SK-N-SH (cell line): ENCODE measurements at regions not wholly inside any gene's neighbourhood (a gene's known extent, or its start where the extent isn't known, plus 50 kb on each side); places are given as distances from the start of the nearest gene placed in this dataset.

Source experiments
- CTCF ChIA-PET: fragments of 300-600, 350-600 bp; formaldehyde crosslinking; extraction: SDS; loops from one replicate; lab custom pipeline; 2021; lab: Yijun Ruan, JAX
- POLR2A ChIA-PET: fragments of 350-600 bp; sonication (Branson Sonifier 250); formaldehyde crosslinking; extraction: SDS; loops from one replicate; lab custom pipeline; 2020; ENCODE audit warnings: antibody characterized with exemption, inconsistent platforms; lab: Yijun Ruan, JAX
- DNase-seq: peaks from one replicate; pipeline ENCODE4 v3.0.0; 2012
- H2AFZ ChIP-seq: fragments of 200-600 bp; sonication (generic); 2 replicates; pipeline ENCODE4 v1.8.1; 2016; ENCODE audit warnings: antibody characterized with exemption, mild to moderate bottlenecking, low read depth
- H3F3A ChIP-seq: fragments of 200-600 bp; sonication (generic); replicated peaks from 2 replicates; pipeline ENCODE3; 2016; ENCODE audit warnings: antibody characterized with exemption, mild to moderate bottlenecking; ENCODE audit not compliant: insufficient read depth
- H3K27ac ChIP-seq, 2 experiments: fragments of 200-500 bp in 1 of 2; fragments of 200-600 bp in 1 of 2; sonication (Bioruptor generic) in 1 of 2; sonication (generic), shearing (Covaris generic) in 1 of 2; 2 replicates each; pipeline versions ENCODE4 v1.5.1 to v1.6.1; 2014 to 2016; ENCODE audit warnings: low read depth in 2 of 2, inconsistent platforms in 1 of 2, low read length in 1 of 2, mild to moderate bottlenecking in 1 of 2, mixed read lengths in 1 of 2
- H3K27me3 ChIP-seq: fragments of 200-600 bp; sonication (generic), shearing (Covaris generic); 2 replicates; pipeline ENCODE4 v1.6.1; 2016; ENCODE audit warnings: mixed run types; ENCODE audit not compliant: insufficient read depth
- H3K36me3 ChIP-seq, 2 experiments: fragments of 200-500 bp in 1 of 2; fragments of 200-600 bp in 1 of 2; sonication (Bioruptor generic) in 1 of 2; sonication (generic) in 1 of 2; replicated peaks in 1 of 2; 2 replicates each; pipeline versions ENCODE3 to v1.5.1; 2014 to 2016; ENCODE audit warnings: low read length in 1 of 2, mild to moderate bottlenecking in 1 of 2; ENCODE audit not compliant: insufficient read depth in 2 of 2, control insufficient read depth in 1 of 2
- H3K4me1 ChIP-seq, 2 experiments: fragments of 200-500 bp in 1 of 2; fragments of 200-600 bp in 1 of 2; sonication (Bioruptor generic) in 1 of 2; sonication (generic), shearing (Covaris generic) in 1 of 2; 2 replicates each; pipeline versions ENCODE4 v1.5.1 to v1.6.1; 2014 to 2016; ENCODE audit warnings: low read depth in 1 of 2, low read length in 1 of 2, mixed run types in 1 of 2; ENCODE audit not compliant: insufficient read depth in 2 of 2, control insufficient read depth in 1 of 2
- H3K4me2 ChIP-seq: fragments of 200-600 bp; sonication (generic), shearing (Covaris generic); 2 replicates; pipeline ENCODE4 v1.6.1; 2017; ENCODE audit warnings: mixed run types
- H3K4me3 ChIP-seq, 2 experiments: fragments of 200-500 bp in 1 of 2; fragments of 200-600 bp in 1 of 2; sonication (Bioruptor generic) in 1 of 2; sonication (generic), shearing (Covaris generic) in 1 of 2; 2 replicates each; pipeline versions ENCODE4 v1.5.1 to v1.8.1; 2014 to 2016; ENCODE audit warnings: low read depth in 2 of 2, inconsistent platforms in 1 of 2, low read length in 1 of 2, mild to moderate bottlenecking in 1 of 2, mixed read lengths in 1 of 2, moderate library complexity in 1 of 2
- H3K79me2 ChIP-seq: fragments of 200-600 bp; sonication (generic); 2 replicates; pipeline ENCODE4 v1.8.1; 2017; ENCODE audit warnings: mild to moderate bottlenecking; ENCODE audit not compliant: insufficient read depth
- H3K9ac ChIP-seq: fragments of 200-600 bp; sonication (generic); 2 replicates; pipeline ENCODE4 v1.6.1; 2017; ENCODE audit warnings: mixed run types
- H3K9me2 ChIP-seq: fragments of 200-600 bp; sonication (generic); 2 replicates; pipeline ENCODE4 v1.6.1; 2017; ENCODE audit warnings: mixed run types
- H3K9me3 ChIP-seq: fragments of 200-600 bp; sonication (generic); 2 replicates; pipeline ENCODE4 v1.6.1; 2017; ENCODE audit warnings: mixed run types, mild to moderate bottlenecking, moderate library complexity
- H4K20me1 ChIP-seq: fragments of 200-600 bp; sonication (generic); 2 replicates; pipeline ENCODE4 v1.6.1; 2017; ENCODE audit warnings: mild to moderate bottlenecking, mixed run types; ENCODE audit not compliant: insufficient read depth
- EP300 ChIP-seq, 2 experiments: IDR thresholded peaks; 2 replicates each; pipeline versions ENCODE4 v1.4.0 to v1.6.1; 2012; ENCODE audit warnings: borderline replicate concordance in 1 of 2, low read depth in 1 of 2, low read length in 1 of 2
- EZH2phosphoT487 ChIP-seq: fragments of 200-600 bp; sonication (generic); IDR thresholded peaks from 2 replicates; pipeline ENCODE4 v1.6.1; 2017; ENCODE audit warnings: low read depth, mixed run types, mild to moderate bottlenecking, antibody characterized with exemption, moderate library complexity, borderline replicate concordance
- FOSL2 ChIP-seq: IDR thresholded peaks from 2 replicates; pipeline ENCODE4 v1.4.0; 2012; ENCODE audit warnings: low read depth, mild to moderate bottlenecking, moderate library complexity, borderline replicate concordance
- FOXM1 ChIP-seq: IDR thresholded peaks from 2 replicates; pipeline ENCODE4 v1.4.0; 2012; ENCODE audit warnings: low read depth, mild to moderate bottlenecking
- GATA2 ChIP-seq: sonication (generic); formaldehyde crosslinking; IDR thresholded peaks from 2 replicates; pipeline ENCODE4 v1.5.0; 2020; ENCODE audit warnings: mild to moderate bottlenecking, missing genetic modification reagents
- MEF2A ChIP-seq: IDR thresholded peaks from 2 replicates; pipeline ENCODE4 v1.4.0; 2012; ENCODE audit warnings: low read depth, borderline replicate concordance
- MXI1 ChIP-seq: IDR thresholded peaks from 2 replicates; pipeline ENCODE4 v1.6.1; 2012; ENCODE audit warnings: mild to moderate bottlenecking, low read depth, low read length, improper control_type of control experiment
- NFIC ChIP-seq: IDR thresholded peaks from 2 replicates; pipeline ENCODE4 v1.4.0; 2012; ENCODE audit warnings: borderline replicate concordance
- NRF1 ChIP-seq: IDR thresholded peaks from 2 replicates; pipeline ENCODE4 v1.6.1; 2012; ENCODE audit warnings: low read depth, mild to moderate bottlenecking, low read length
- POLR2AphosphoS5 ChIP-seq: IDR thresholded peaks from 2 replicates; pipeline ENCODE4 v1.6.1; 2012; ENCODE audit warnings: low read depth, low read length
- RCOR1 ChIP-seq: fragments of 150-350 bp; IDR thresholded peaks from 2 replicates; pipeline ENCODE4 v1.6.1; 2017; ENCODE audit warnings: antibody characterized with exemption, low read length
- SIN3A ChIP-seq: IDR thresholded peaks from 2 replicates; pipeline ENCODE4 v1.6.1; 2012; ENCODE audit warnings: low read depth, mild to moderate bottlenecking, low read length, moderate library complexity, borderline replicate concordance
- SMC3 ChIP-seq: IDR thresholded peaks from 2 replicates; pipeline ENCODE4 v1.6.1; 2012; ENCODE audit warnings: low read depth, low read length, improper control_type of control experiment
- TAF1 ChIP-seq: IDR thresholded peaks from 2 replicates; pipeline ENCODE4 v1.6.1; 2012; ENCODE audit warnings: low read depth, mild to moderate bottlenecking, low read length, moderate library complexity, borderline replicate concordance
- TEAD4 ChIP-seq: IDR thresholded peaks from 2 replicates; pipeline ENCODE4 v1.4.0; 2012; ENCODE audit warnings: mild to moderate bottlenecking, borderline replicate concordance; ENCODE audit not compliant: insufficient read depth
- YY1 ChIP-seq: IDR thresholded peaks from 2 replicates; pipeline ENCODE4 v1.4.0; 2012; ENCODE audit warnings: low read depth, mild to moderate bottlenecking
- WGBS: methylation state at CpG from one replicate; pipeline ENCODE4 v1.1.6; 2017; ENCODE audit warnings: low lambda C conversion rate; 5-methylcytosine and 5-hydroxymethylcytosine counted together
- TF ChIP-seq, protein P1 (sequence below): fragments of 200-600 bp; sonication (generic); IDR thresholded peaks from 2 replicates; pipeline ENCODE4 v1.6.1; 2017; ENCODE audit warnings: antibody characterized with exemption, mild to moderate bottlenecking, moderate library complexity
- TF ChIP-seq, protein P2 (sequence below): IDR thresholded peaks from 2 replicates; pipeline ENCODE4 v1.4.0; 2012; ENCODE audit warnings: low read depth
- TF ChIP-seq, protein P3 (sequence below): IDR thresholded peaks from 2 replicates; pipeline ENCODE4 v1.6.1; 2012; ENCODE audit warnings: mild to moderate bottlenecking, low read depth, low read length, moderate library complexity
- TF ChIP-seq, protein P4 (sequence below): IDR thresholded peaks from 2 replicates; pipeline ENCODE4 v1.4.0; 2012; ENCODE audit warnings: low read depth, borderline replicate concordance
- TF ChIP-seq, protein P5 (sequence below): IDR thresholded peaks from 2 replicates; pipeline ENCODE4 v1.4.0; 2012; ENCODE audit warnings: low read depth, borderline replicate concordance

DNA sequence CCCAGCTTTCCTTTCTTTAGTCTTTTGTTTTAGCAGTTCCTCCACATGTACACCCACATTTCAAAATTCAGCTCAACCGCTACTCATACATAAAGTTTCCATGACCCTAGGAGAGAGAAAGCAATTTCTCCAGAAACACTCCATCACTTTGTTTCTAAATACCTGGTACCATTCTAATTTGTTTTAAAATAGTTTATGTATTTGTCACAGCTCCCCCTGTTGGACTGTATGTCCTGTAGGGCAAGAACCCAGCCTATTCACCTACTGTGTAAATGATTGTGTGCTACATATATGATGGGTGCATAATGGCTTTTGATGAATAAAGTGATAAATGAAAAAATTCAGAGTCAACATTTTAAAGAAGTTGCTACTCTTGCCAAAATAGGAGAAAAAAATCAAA is 139.1 kb downstream of the COX7C start:
- ChIA-PET POLR2A (no interaction called here), CTCF (no interaction called here)
- no peak for TF ChIP-seq FOSL2
- TF ChIP-seq, protein P1, sequence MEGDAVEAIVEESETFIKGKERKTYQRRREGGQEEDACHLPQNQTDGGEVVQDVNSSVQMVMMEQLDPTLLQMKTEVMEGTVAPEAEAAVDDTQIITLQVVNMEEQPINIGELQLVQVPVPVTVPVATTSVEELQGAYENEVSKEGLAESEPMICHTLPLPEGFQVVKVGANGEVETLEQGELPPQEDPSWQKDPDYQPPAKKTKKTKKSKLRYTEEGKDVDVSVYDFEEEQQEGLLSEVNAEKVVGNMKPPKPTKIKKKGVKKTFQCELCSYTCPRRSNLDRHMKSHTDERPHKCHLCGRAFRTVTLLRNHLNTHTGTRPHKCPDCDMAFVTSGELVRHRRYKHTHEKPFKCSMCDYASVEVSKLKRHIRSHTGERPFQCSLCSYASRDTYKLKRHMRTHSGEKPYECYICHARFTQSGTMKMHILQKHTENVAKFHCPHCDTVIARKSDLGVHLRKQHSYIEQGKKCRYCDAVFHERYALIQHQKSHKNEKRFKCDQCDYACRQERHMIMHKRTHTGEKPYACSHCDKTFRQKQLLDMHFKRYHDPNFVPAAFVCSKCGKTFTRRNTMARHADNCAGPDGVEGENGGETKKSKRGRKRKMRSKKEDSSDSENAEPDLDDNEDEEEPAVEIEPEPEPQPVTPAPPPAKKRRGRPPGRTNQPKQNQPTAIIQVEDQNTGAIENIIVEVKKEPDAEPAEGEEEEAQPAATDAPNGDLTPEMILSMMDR = 0 out of 2 replicates have a peak, but pooled peaks have one; percentile 20
- WGBS = 3% methylated on average over 1 of the region's 1 CpG
- Histone ChIP-seq H2AFZ (no peak overlapping the region), H3K4me1 (no peaks in the 10 kb centered on the region), H3K4me3 (no peak overlapping the region), H3K79me2 (no peaks in the 10 kb centered on the region), H3K27ac (no peak overlapping the region), H3K4me2 (no peak overlapping the region), H3K9ac (no peak overlapping the region), H3K9me2 (no peaks in the 10 kb centered on the region), H3K9me3 (no peaks in the 10 kb centered on the region), H3K27me3 (no peaks in the 10 kb centered on the region), H3K36me3 (no peaks in the 10 kb centered on the region), H4K20me1 (no peaks in the 10 kb centered on the region), H3F3A (no peaks in the 10 kb centered on the region)
- no peak for DNase-seq

DNA sequence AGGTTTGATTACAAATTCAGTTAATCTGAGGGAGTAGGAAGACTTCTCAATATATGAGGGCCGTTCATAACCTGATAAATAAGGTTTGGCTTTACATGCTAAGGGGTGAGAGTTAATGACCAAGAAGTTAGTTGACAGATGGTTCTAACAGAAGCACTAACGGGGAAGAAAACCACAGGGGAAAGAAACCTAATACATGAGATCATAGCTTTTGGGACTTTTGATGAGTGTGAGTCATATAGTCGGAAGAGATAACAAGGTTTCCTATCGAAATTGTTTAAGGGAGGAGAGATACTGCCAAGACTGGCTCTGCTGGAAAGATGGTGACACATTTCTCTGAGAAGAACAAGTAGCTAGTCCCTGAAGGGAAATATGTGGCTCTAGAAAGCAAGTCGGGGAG is 140.1 kb downstream of the COX7C start:
- POLR2A ChIA-PET = no interaction called here
- H3K4me1 ChIP-seq = no peaks in the 10 kb centered on the region
- H3K79me2 ChIP-seq = no peaks in the 10 kb centered on the region
- no peak overlapping the region for H2AFZ ChIP-seq
- no peak overlapping the region for H3K4me3 ChIP-seq
- no peaks in the 10 kb centered on the region for H4K20me1 ChIP-seq
- no peak for TF ChIP-seq POLR2AphosphoS5
- TF ChIP-seq RCOR1 = no peak
- TF ChIP-seq, protein P2, sequence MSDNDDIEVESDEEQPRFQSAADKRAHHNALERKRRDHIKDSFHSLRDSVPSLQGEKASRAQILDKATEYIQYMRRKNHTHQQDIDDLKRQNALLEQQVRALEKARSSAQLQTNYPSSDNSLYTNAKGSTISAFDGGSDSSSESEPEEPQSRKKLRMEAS = no peak
- TF ChIP-seq SIN3A = no peak
- TF ChIP-seq EP300 (IDR thresholded peaks at IDR 0.05; ENCODE audit: borderline replicate concordance in 1 of 2, low read depth in 1 of 2, low read length in 1 of 2) = no peak
- no peak for TF ChIP-seq GATA2 (CRISPR knock-in tag)
- TF ChIP-seq MEF2A = no peak
- no peak for TF ChIP-seq FOXM1
- TF ChIP-seq NFIC = no peak
- no peak for TF ChIP-seq TAF1
- TF ChIP-seq, protein P3, sequence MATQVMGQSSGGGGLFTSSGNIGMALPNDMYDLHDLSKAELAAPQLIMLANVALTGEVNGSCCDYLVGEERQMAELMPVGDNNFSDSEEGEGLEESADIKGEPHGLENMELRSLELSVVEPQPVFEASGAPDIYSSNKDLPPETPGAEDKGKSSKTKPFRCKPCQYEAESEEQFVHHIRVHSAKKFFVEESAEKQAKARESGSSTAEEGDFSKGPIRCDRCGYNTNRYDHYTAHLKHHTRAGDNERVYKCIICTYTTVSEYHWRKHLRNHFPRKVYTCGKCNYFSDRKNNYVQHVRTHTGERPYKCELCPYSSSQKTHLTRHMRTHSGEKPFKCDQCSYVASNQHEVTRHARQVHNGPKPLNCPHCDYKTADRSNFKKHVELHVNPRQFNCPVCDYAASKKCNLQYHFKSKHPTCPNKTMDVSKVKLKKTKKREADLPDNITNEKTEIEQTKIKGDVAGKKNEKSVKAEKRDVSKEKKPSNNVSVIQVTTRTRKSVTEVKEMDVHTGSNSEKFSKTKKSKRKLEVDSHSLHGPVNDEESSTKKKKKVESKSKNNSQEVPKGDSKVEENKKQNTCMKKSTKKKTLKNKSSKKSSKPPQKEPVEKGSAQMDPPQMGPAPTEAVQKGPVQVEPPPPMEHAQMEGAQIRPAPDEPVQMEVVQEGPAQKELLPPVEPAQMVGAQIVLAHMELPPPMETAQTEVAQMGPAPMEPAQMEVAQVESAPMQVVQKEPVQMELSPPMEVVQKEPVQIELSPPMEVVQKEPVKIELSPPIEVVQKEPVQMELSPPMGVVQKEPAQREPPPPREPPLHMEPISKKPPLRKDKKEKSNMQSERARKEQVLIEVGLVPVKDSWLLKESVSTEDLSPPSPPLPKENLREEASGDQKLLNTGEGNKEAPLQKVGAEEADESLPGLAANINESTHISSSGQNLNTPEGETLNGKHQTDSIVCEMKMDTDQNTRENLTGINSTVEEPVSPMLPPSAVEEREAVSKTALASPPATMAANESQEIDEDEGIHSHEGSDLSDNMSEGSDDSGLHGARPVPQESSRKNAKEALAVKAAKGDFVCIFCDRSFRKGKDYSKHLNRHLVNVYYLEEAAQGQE = no peak
- TF ChIP-seq SMC3 = no peak
- no peak for TF ChIP-seq MXI1
- TF ChIP-seq, protein P4, sequence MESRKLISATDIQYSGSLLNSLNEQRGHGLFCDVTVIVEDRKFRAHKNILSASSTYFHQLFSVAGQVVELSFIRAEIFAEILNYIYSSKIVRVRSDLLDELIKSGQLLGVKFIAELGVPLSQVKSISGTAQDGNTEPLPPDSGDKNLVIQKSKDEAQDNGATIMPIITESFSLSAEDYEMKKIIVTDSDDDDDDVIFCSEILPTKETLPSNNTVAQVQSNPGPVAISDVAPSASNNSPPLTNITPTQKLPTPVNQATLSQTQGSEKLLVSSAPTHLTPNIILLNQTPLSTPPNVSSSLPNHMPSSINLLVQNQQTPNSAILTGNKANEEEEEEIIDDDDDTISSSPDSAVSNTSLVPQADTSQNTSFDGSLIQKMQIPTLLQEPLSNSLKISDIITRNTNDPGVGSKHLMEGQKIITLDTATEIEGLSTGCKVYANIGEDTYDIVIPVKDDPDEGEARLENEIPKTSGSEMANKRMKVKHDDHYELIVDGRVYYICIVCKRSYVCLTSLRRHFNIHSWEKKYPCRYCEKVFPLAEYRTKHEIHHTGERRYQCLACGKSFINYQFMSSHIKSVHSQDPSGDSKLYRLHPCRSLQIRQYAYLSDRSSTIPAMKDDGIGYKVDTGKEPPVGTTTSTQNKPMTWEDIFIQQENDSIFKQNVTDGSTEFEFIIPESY = no peak
- TF ChIP-seq NRF1 = no peak
- TF ChIP-seq EZH2phosphoT487 = no peak
- TF ChIP-seq, protein P5, sequence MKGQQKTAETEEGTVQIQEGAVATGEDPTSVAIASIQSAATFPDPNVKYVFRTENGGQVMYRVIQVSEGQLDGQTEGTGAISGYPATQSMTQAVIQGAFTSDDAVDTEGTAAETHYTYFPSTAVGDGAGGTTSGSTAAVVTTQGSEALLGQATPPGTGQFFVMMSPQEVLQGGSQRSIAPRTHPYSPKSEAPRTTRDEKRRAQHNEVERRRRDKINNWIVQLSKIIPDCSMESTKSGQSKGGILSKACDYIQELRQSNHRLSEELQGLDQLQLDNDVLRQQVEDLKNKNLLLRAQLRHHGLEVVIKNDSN = no peak
- TF ChIP-seq TEAD4 = no peak
- TF ChIP-seq YY1 = no peak
- H3K27ac ChIP-seq = no peak overlapping the region
- H3K36me3 ChIP-seq = no peaks in the 10 kb centered on the region
- DNase-seq = no peak
- no peak overlapping the region for H3K4me2 ChIP-seq
- no peaks in the 10 kb centered on the region for H3F3A ChIP-seq
- WGBS = under 1% methylated on average over 5 of the region's 5 CpGs
- CTCF ChIA-PET = no interaction called here
- no peaks in the 10 kb centered on the region for H3K9me3 ChIP-seq
- no peaks in the 10 kb centered on the region for H3K27me3 ChIP-seq
- no peaks in the 10 kb centered on the region for H3K9me2 ChIP-seq
- H3K9ac ChIP-seq = no peak overlapping the region
